HEK293 (cell line): ENCODE measurements at regions not wholly inside any gene's neighbourhood (a gene's known extent, or its start where the extent isn't known, plus 50 kb on each side); places are given as distances from the start of the nearest gene placed in this dataset.
A peak's percentile ranks its signal among the peaks of the same experiment; 100 is the strongest.

Experiments
- CTCF ChIA-PET: fragments of 350-600 bp; formaldehyde crosslinking; extraction: SDS; loops from one replicate; lab custom pipeline; 2021; ENCODE audit warnings: antibody characterized with exemption; lab: Yijun Ruan, JAX
- POLR2A ChIA-PET: fragments of 300-600 bp; formaldehyde crosslinking; extraction: SDS; loops from one replicate; lab custom pipeline; 2020; ENCODE audit warnings: antibody characterized with exemption, inconsistent platforms; lab: Yijun Ruan, JAX
- H3K27ac ChIP-seq: fragments of 200-500 bp; sonication (Bioruptor generic); 2 replicates; pipeline ENCODE4 v1.5.1; 2014; ENCODE audit warnings: low read depth, low read length, control low read depth, inconsistent platforms; ENCODE audit errors: extremely low read depth
- H3K36me3 ChIP-seq, 2 experiments: fragments of 200-500 bp in 1 of 2; sonication (Bioruptor generic) in 1 of 2; 1 replicate in 1 of 2; 2 replicates in 1 of 2; pipeline ENCODE4 v1.5.1; 2014 to 2017; ENCODE audit warnings: inconsistent platforms in 2 of 2, low read length in 2 of 2; ENCODE audit not compliant: control insufficient read depth in 2 of 2, insufficient read depth in 1 of 2
- H3K4me1 ChIP-seq: fragments of 200-500 bp; sonication (Bioruptor generic); 2 replicates; pipeline ENCODE4 v1.5.1; 2014; ENCODE audit warnings: mild to moderate bottlenecking, low read length, inconsistent platforms; ENCODE audit not compliant: control insufficient read depth, insufficient read depth
- H3K4me3 ChIP-seq: 2 replicates; pipeline ENCODE4 v1.5.1; 2011; ENCODE audit warnings: low read depth, mild to moderate bottlenecking, control low read depth, low read length, moderate library complexity
- H3K9me3 ChIP-seq: fragments of 200-500 bp; sonication (Bioruptor generic); 2 replicates; pipeline ENCODE4 v1.5.1; 2014; ENCODE audit warnings: low read depth, low read length, inconsistent platforms; ENCODE audit not compliant: control insufficient read depth, insufficient read depth
- HOXC10 ChIP-seq: sonication (generic); formaldehyde crosslinking; IDR thresholded peaks from 2 replicates; pipeline ENCODE4 v1.8.1; 2023; ENCODE audit warnings: mild to moderate bottlenecking, missing genetic modification reagents
- HOXD13 ChIP-seq: sonication (generic); formaldehyde crosslinking; IDR thresholded peaks from 2 replicates; pipeline ENCODE4 v1.8.0; 2022; ENCODE audit warnings: missing genetic modification reagents, borderline replicate concordance
- KLF10 ChIP-seq: fragments of 450-650 bp; IDR thresholded peaks from 2 replicates; pipeline ENCODE4 v1.5.1; 2018; ENCODE audit warnings: missing biosample characterization, mild to moderate bottlenecking, missing genetic modification characterization
- MEIS1 ChIP-seq: sonication (generic); formaldehyde crosslinking; IDR thresholded peaks from 2 replicates; pipeline ENCODE4 v1.8.1; 2022; ENCODE audit warnings: missing genetic modification reagents, mild to moderate bottlenecking, borderline replicate concordance
- PRDM1 ChIP-seq: fragments of 450-650 bp; formaldehyde crosslinking; IDR thresholded peaks from 2 replicates; pipeline ENCODE4; 2016; ENCODE audit warnings: missing biosample characterization, missing genetic modification characterization
- SALL2 ChIP-seq: fragments of 450-650 bp; formaldehyde crosslinking; IDR thresholded peaks from 2 replicates; pipeline ENCODE4 v1.5.0; 2017; ENCODE audit warnings: missing biosample characterization, mild to moderate bottlenecking, missing genetic modification characterization, borderline replicate concordance
- SP2 ChIP-seq: fragments of 450-650 bp; formaldehyde crosslinking; IDR thresholded peaks from 2 replicates; pipeline ENCODE4 v1.5.1; 2016; ENCODE audit warnings: missing biosample characterization, missing genetic modification characterization
- ZNF133 ChIP-seq: fragments of 450-650 bp; formaldehyde crosslinking; IDR thresholded peaks from 2 replicates; pipeline ENCODE4 v1.5.1; 2016; ENCODE audit warnings: missing biosample characterization, missing genetic modification characterization
- ZNF16 ChIP-seq: fragments of 450-650 bp; formaldehyde crosslinking; IDR thresholded peaks from 2 replicates; pipeline ENCODE4 v1.5.1; 2016; ENCODE audit warnings: low read depth, missing biosample characterization, missing genetic modification characterization
- ZNF501 ChIP-seq: fragments of 450-650 bp; formaldehyde crosslinking; IDR thresholded peaks from 2 replicates; pipeline ENCODE4 v1.5.1; 2016; ENCODE audit warnings: missing biosample characterization, missing genetic modification characterization
- ZNF660 ChIP-seq: fragments of 450-650 bp; IDR thresholded peaks from 2 replicates; pipeline ENCODE4 v1.5.1; 2018; ENCODE audit warnings: missing biosample characterization, mild to moderate bottlenecking, missing genetic modification characterization
- ZNF664 ChIP-seq: fragments of 450-650 bp; formaldehyde crosslinking; IDR thresholded peaks from 2 replicates; pipeline ENCODE4 v1.5.1; 2016; ENCODE audit warnings: missing biosample characterization, missing genetic modification characterization
- TF ChIP-seq, protein P1 (sequence below): sonication (generic); formaldehyde crosslinking; IDR thresholded peaks from 2 replicates; pipeline ENCODE4 v1.8.1; 2022; ENCODE audit warnings: mild to moderate bottlenecking, moderate library complexity, missing genetic modification reagents
- TF ChIP-seq, protein P2 (sequence below): fragments of 450-650 bp; formaldehyde crosslinking; IDR thresholded peaks from 2 replicates; pipeline ENCODE4 v1.5.1; 2016; ENCODE audit warnings: missing biosample characterization, missing genetic modification characterization
- TF ChIP-seq, protein P3 (sequence below): fragments of 450-650 bp; formaldehyde crosslinking; IDR thresholded peaks from 2 replicates; pipeline ENCODE4 v1.5.1; 2017; ENCODE audit warnings: missing biosample characterization, missing genetic modification characterization
- TF ChIP-seq, protein P4 (sequence below): fragments of 450-650 bp; formaldehyde crosslinking; IDR thresholded peaks from 2 replicates; pipeline ENCODE4 v1.5.1; 2016; ENCODE audit warnings: missing biosample characterization, missing genetic modification characterization
- TF ChIP-seq, protein P5 (sequence below): fragments of 450-650 bp; formaldehyde crosslinking; IDR thresholded peaks from 2 replicates; pipeline ENCODE4 v1.5.1; 2016; ENCODE audit warnings: missing biosample characterization, missing genetic modification characterization

DNA sequence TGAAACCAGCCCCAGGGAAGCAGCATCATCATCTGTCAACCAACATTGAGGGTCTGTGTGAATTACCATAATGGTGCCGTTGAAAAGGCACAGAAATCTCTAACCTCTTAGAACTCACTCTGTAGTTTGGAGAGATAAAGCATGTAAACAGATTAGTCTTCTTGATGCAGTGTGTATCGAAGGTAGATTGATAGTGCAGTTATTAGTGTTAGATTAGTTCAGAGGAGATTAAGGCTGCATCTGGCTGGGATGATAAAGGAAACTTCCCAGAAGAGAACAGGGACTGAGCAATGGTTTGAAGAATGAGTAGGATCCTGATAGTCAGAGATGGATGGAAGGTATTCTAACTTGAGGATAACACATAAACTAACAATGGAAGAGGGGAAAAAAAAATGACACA is 651.5 kb downstream of the TLE1 start:
- no peaks in the 10 kb centered on the region for H3K9me3 ChIP-seq
- H3K36me3 ChIP-seq, result no peaks in the 10 kb centered on the region
- H3K4me3 ChIP-seq, result no peak overlapping the region
- TF ChIP-seq SP2 (no peak), ZNF664 (no peak), SALL2 (tag by site-specific recombination) (no peak), ZNF16 (tag by site-specific recombination) (no peak), HOXC10 (CRISPR knock-in tag) (no peak), PRDM1 (no peak), ZNF660 (tag by site-specific recombination) (no peak), KLF10 (tag by site-specific recombination) (no peak)
- TF ChIP-seq, protein P1, sequence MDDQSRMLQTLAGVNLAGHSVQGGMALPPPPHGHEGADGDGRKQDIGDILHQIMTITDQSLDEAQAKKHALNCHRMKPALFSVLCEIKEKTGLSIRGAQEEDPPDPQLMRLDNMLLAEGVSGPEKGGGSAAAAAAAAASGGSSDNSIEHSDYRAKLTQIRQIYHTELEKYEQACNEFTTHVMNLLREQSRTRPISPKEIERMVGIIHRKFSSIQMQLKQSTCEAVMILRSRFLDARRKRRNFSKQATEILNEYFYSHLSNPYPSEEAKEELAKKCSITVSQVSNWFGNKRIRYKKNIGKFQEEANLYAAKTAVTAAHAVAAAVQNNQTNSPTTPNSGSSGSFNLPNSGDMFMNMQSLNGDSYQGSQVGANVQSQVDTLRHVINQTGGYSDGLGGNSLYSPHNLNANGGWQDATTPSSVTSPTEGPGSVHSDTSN (CRISPR knock-in tag), result no peak
- POLR2A ChIA-PET, result no interaction called here
- H3K4me1 ChIP-seq, result peaks cover 6% of the 10 kb centered on the region; the same call in 1 of the 2 replicates
- CTCF ChIA-PET, result no interaction called here
- no peak overlapping the region for H3K27ac ChIP-seq

DNA sequence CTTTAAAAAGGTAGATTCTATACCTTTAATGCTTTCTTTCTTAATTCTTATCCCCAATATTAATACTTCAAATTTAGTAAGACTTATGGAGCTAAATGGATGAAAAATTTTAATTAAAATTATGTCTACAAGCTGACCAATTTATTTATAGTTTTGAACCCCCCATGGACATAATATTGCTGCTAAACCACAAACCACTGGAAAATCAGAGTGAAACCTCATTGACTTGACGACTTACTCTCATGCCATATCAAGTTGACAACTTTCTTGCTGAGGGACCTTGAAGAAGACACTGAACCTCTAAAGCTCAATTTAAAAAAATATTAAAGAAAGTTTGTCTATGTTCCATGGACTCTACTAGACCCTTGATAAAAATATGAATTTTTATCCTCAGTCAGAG is 653.7 kb downstream of the TLE1 start:
- Histone ChIP-seq H3K27ac (no peak overlapping the region), H3K4me1 (peaks cover 8% of the 10 kb centered on the region; the same call in 1 of the 2 replicates), H3K36me3 (no peaks in the 10 kb centered on the region), H3K4me3 (no peak overlapping the region), H3K9me3 (no peaks in the 10 kb centered on the region)
- ChIA-PET POLR2A (no interaction called here), CTCF (interaction anchor here (0.6 to 1.9 kb wide), 3 partner anchors 10 to 701 kb away, joined by 3 to 4 read pairs (median 3); no protein-coding TSS in a partner anchor)
- no peak for TF ChIP-seq ZNF133 (tag by site-specific recombination)
- peak; percentile 38; the same call in 1 of the 2 replicates for TF ChIP-seq MEIS1 (CRISPR knock-in tag)

DNA sequence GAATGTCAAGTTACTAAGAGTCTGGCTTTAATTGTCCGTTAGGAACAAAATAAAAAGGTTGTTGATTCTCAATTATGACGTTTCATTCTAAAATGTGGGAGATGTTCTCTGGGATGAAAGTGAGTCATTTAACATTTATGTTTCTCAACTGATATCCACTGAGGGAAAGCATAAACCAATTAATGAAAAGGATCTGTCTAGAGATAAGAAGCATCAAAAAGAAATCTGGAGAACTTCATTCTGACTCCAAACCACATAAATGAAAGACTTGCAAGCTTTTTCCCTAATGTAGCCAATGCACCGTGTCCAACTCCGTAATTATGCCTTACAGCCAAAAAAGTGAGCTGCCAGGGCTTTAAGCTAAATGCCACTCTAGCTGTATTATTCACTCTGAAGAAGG is 654.2 kb downstream of the TLE1 start:
- peaks cover 8% of the 10 kb centered on the region; the same call in 1 of the 2 replicates for H3K4me1 ChIP-seq
- no peaks in the 10 kb centered on the region for H3K36me3 ChIP-seq
- ChIA-PET CTCF (interaction anchor here (0.6 to 1.9 kb wide), 3 partner anchors 10 to 701 kb away, joined by 3 to 4 read pairs (median 3); no protein-coding TSS in a partner anchor), POLR2A (no interaction called here)
- H3K4me3 ChIP-seq, result no peak overlapping the region
- TF ChIP-seq, protein P2, sequence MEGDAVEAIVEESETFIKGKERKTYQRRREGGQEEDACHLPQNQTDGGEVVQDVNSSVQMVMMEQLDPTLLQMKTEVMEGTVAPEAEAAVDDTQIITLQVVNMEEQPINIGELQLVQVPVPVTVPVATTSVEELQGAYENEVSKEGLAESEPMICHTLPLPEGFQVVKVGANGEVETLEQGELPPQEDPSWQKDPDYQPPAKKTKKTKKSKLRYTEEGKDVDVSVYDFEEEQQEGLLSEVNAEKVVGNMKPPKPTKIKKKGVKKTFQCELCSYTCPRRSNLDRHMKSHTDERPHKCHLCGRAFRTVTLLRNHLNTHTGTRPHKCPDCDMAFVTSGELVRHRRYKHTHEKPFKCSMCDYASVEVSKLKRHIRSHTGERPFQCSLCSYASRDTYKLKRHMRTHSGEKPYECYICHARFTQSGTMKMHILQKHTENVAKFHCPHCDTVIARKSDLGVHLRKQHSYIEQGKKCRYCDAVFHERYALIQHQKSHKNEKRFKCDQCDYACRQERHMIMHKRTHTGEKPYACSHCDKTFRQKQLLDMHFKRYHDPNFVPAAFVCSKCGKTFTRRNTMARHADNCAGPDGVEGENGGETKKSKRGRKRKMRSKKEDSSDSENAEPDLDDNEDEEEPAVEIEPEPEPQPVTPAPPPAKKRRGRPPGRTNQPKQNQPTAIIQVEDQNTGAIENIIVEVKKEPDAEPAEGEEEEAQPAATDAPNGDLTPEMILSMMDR, result no peak
- TF ChIP-seq ZNF501, result no peak
- no peak overlapping the region for H3K27ac ChIP-seq
- no peaks in the 10 kb centered on the region for H3K9me3 ChIP-seq

DNA sequence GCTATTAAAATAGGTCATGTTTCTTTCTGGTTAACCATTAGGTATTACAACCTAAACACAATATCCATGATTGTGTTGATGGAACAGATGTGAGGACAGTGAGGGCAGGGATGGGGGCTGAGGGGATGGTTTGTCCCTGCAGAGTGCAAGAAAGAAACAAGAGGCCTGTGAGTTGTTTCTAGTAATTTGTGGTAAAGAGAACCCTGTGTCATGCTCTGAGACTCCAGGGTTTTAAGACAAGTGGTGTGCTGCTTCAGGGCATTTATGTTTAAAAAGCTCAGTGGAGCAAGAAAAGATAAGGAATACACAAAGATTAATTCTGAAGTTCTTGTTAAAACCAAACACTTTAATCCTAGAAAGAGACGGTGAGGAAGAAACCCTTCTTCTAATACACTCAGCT is 656.5 kb downstream of the TLE1 start:
- no peaks in the 10 kb centered on the region for H3K36me3 ChIP-seq
- ChIA-PET POLR2A (no interaction called here), CTCF (interaction anchor here (0.7 kb wide), 1 partner anchor 505 kb away, joined by 3 read pairs; no protein-coding TSS in a partner anchor)
- peaks cover 8% of the 10 kb centered on the region; the same call in 1 of the 2 replicates for H3K4me1 ChIP-seq
- peak overlapping the region; percentile 52 for H3K27ac ChIP-seq
- no peak overlapping the region for H3K4me3 ChIP-seq
- TF ChIP-seq, protein P3, sequence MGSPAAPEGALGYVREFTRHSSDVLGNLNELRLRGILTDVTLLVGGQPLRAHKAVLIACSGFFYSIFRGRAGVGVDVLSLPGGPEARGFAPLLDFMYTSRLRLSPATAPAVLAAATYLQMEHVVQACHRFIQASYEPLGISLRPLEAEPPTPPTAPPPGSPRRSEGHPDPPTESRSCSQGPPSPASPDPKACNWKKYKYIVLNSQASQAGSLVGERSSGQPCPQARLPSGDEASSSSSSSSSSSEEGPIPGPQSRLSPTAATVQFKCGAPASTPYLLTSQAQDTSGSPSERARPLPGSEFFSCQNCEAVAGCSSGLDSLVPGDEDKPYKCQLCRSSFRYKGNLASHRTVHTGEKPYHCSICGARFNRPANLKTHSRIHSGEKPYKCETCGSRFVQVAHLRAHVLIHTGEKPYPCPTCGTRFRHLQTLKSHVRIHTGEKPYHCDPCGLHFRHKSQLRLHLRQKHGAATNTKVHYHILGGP, result 0 out of 2 replicates have a peak, but pooled peaks have one; percentile 23
- TF ChIP-seq HOXD13, result 0 out of 2 replicates have a peak, but pooled peaks have one; percentile 25
- TF ChIP-seq, protein P4, sequence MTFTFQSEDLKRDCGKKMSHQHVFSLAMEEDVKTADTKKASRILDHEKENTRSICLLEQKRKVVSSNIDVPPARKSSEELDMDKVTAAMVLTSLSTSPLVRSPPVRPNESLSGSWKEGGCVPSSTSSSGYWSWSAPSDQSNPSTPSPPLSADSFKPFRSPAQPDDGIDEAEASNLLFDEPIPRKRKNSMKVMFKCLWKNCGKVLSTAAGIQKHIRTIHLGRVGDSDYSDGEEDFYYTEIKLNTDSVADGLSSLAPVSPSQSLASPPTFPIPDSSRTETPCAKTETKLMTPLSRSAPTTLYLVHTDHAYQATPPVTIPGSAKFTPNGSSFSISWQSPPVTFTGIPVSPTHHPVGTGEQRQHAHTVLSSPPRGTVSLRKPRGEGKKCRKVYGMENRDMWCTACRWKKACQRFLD (tag by site-specific recombination), result no peak
- TF ChIP-seq, protein P5, sequence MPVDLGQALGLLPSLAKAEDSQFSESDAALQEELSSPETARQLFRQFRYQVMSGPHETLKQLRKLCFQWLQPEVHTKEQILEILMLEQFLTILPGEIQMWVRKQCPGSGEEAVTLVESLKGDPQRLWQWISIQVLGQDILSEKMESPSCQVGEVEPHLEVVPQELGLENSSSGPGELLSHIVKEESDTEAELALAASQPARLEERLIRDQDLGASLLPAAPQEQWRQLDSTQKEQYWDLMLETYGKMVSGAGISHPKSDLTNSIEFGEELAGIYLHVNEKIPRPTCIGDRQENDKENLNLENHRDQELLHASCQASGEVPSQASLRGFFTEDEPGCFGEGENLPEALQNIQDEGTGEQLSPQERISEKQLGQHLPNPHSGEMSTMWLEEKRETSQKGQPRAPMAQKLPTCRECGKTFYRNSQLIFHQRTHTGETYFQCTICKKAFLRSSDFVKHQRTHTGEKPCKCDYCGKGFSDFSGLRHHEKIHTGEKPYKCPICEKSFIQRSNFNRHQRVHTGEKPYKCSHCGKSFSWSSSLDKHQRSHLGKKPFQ (tag by site-specific recombination), result no peak
- no peaks in the 10 kb centered on the region for H3K9me3 ChIP-seq
